HL-60 (cell line): ENCODE measurements at regions not wholly inside any gene's neighbourhood (a gene's known extent, or its start where the extent isn't known, plus 50 kb on each side); places are given as distances from the start of the nearest gene placed in this dataset.

Experiments
- DNase-seq, 2 experiments: peaks; one replicate each; pipeline ENCODE4 v3.0.0-alpha.2; 2010 to 2020; ENCODE audit warnings: low read depth in 1 of 2, low spot score in 1 of 2
- H3K27ac ChIP-seq: fragments of 250-450 bp; sonication (Bioruptor Pico); replicated peaks from 2 replicates; pipeline ENCODE4 v1.5.1; 2020; ENCODE audit warnings: mild to moderate bottlenecking, moderate library complexity
- H3K27me3 ChIP-seq: fragments of 250-450 bp; sonication (Bioruptor Pico); 2 replicates; pipeline ENCODE4 v1.5.1; 2021; ENCODE audit warnings: mild to moderate bottlenecking, moderate library complexity; ENCODE audit not compliant: insufficient read depth, poor library complexity, severe bottlenecking
- H3K4me3 ChIP-seq: replicated peaks from 2 replicates; pipeline ENCODE4 v1.5.1; 2011; ENCODE audit warnings: mild to moderate bottlenecking, control low read depth, low read length; ENCODE audit not compliant: insufficient read depth
- CTCF ChIP-seq: IDR thresholded peaks from one replicate; pipeline ENCODE4 v1.5.1; 2011; ENCODE audit warnings: low read length, control low read depth, inconsistent platforms; ENCODE audit not compliant: insufficient read depth
- GABPA ChIP-seq: IDR thresholded peaks from 2 replicates; pipeline ENCODE4 v1.6.1; 2012; ENCODE audit warnings: low read depth
- POLR2AphosphoS5 ChIP-seq: IDR thresholded peaks from 2 replicates; pipeline ENCODE4 v1.6.1; 2012; ENCODE audit warnings: low read depth
- REST ChIP-seq: IDR thresholded peaks from 2 replicates; pipeline ENCODE4 v1.6.1; 2012; ENCODE audit warnings: low read depth; ENCODE audit not compliant: insufficient replicate concordance
- SPI1 ChIP-seq: IDR thresholded peaks from 2 replicates; pipeline ENCODE4 v1.6.1; 2012; ENCODE audit warnings: low read depth, mild to moderate bottlenecking, borderline replicate concordance

GRCh38 chr2:19762959-19763605 lies 138.7 kb downstream of the TTC32 start:
- Histone ChIP-seq H3K27me3 (peaks cover 2% of the 10 kb centered on the region), H3K4me3 (no peak overlapping the region), H3K27ac (no peak overlapping the region)
- TF ChIP-seq SPI1, result no peak
- no peak for TF ChIP-seq POLR2AphosphoS5
- no peak for TF ChIP-seq REST
- no peak for TF ChIP-seq CTCF
- no peak for TF ChIP-seq GABPA
- no peak for DNase-seq

- no peak overlapping the region for H3K27ac ChIP-seq
- TF ChIP-seq REST (no peak), POLR2AphosphoS5 (no peak), GABPA (no peak), CTCF (no peak), SPI1 (no peak)
- no peak for DNase-seq
These were observed 139.6 kb downstream of the TTC32 start for GRCh38 chr2:19762142-19762541.

GRCh38 chr2:19759880-19760279 lies 141.9 kb downstream of the TTC32 start:
- DNase-seq, result no peak
- Histone ChIP-seq H3K4me3 (no peak overlapping the region), H3K27ac (no peak overlapping the region), H3K27me3 (no peaks in the 10 kb centered on the region)
- TF ChIP-seq SPI1 (no peak), REST (no peak), CTCF (no peak), GABPA (no peak), POLR2AphosphoS5 (no peak)

More at GRCh38 chr2:19762142-19762541, 139.6 kb downstream of the TTC32 start:
- no peak overlapping the region for H3K4me3 ChIP-seq
- H3K27me3 ChIP-seq, result peaks cover 2% of the 10 kb centered on the region
